T-helper 17 cell (primary cell): ENCODE measurements at regions not wholly inside any gene's neighbourhood (a gene's known extent, or its start where the extent isn't known, plus 50 kb on each side); places are given as distances from the start of the nearest gene placed in this dataset.

Experiments used
- ATAC-seq: fragments of 150-1000 bp; cut with Tn5 transposase; 2 replicates; pipeline ENCODE4 v1.10.0; 2021; ENCODE audit warnings: mild to moderate bottlenecking, moderate library complexity
- DNase-seq, 3 donors: peaks; one replicate each; pipeline versions ENCODE4 v3.0.0 to v3.0.0-alpha.2; 2020 to 2021
- H3K9me3 ChIP-seq: one replicate; pipeline ENCODE4 v1.7.0; 2013; ENCODE audit warnings: low read length, mild to moderate bottlenecking; ENCODE audit not compliant: control insufficient read depth, poor library complexity, severe bottlenecking
- H3K27ac Mint-ChIP-seq: one replicate; pipeline ENCODE4 v1.8.0; 2022; ENCODE audit warnings: mild to moderate bottlenecking, moderate library complexity, mixed read lengths
- H3K27me3 Mint-ChIP-seq: one replicate; pipeline ENCODE4 v1.8.0; 2022; ENCODE audit warnings: mixed read lengths
- H3K36me3 Mint-ChIP-seq: one replicate; pipeline ENCODE4 v1.8.0; 2022; ENCODE audit warnings: low read depth, mixed read lengths
- H3K4me1 Mint-ChIP-seq: one replicate; pipeline ENCODE4 v1.8.0; 2022; ENCODE audit warnings: mild to moderate bottlenecking, mixed read lengths
- H3K4me3 Mint-ChIP-seq: one replicate; pipeline ENCODE4 v1.8.0; 2022; ENCODE audit warnings: mild to moderate bottlenecking, moderate library complexity, mixed read lengths

- ATAC-seq (no peak), DNase-seq (no peak)
- H3K9me3 ChIP-seq, result no peaks in the 10 kb centered on the region
- H3K27me3 Mint-ChIP-seq, result no peaks in the 10 kb centered on the region
- H3K27ac Mint-ChIP-seq, result no peak overlapping the region
- no peaks in the 10 kb centered on the region for H3K36me3 Mint-ChIP-seq
- H3K4me3 Mint-ChIP-seq, result no peak overlapping the region
- H3K4me1 Mint-ChIP-seq, result no peaks in the 10 kb centered on the region
Measured at GRCh38 chr4:137032222-137032621, 500.1 kb downstream of the PCDH18 start.

GRCh38 chr4:137029026-137029425 is 503.3 kb downstream of the PCDH18 start:
- Mint-ChIP-seq H3K4me3 (no peak overlapping the region), H3K27ac (no peak overlapping the region), H3K36me3 (no peaks in the 10 kb centered on the region), H3K4me1 (no peaks in the 10 kb centered on the region), H3K27me3 (no peaks in the 10 kb centered on the region)
- ATAC-seq, result no peak
- no peak for DNase-seq
- H3K9me3 ChIP-seq, result no peaks in the 10 kb centered on the region

GRCh38 chr4:137025484-137026059 is 506.7 kb downstream of the PCDH18 start:
- ATAC-seq (no peak), DNase-seq (no peak)
- Mint-ChIP-seq H3K36me3 (no peaks in the 10 kb centered on the region), H3K27ac (no peak overlapping the region), H3K4me3 (no peak overlapping the region), H3K4me1 (no peaks in the 10 kb centered on the region), H3K27me3 (no peaks in the 10 kb centered on the region)
- no peaks in the 10 kb centered on the region for H3K9me3 ChIP-seq

- no peaks in the 10 kb centered on the region for H3K9me3 ChIP-seq
- H3K27ac Mint-ChIP-seq, result no peak overlapping the region
- H3K4me3 Mint-ChIP-seq, result no peak overlapping the region
- H3K4me1 Mint-ChIP-seq, result no peaks in the 10 kb centered on the region
- H3K36me3 Mint-ChIP-seq, result no peaks in the 10 kb centered on the region
- no peaks in the 10 kb centered on the region for H3K27me3 Mint-ChIP-seq
- DNase-seq, result no peak
- ATAC-seq, result no peak
Measured at GRCh38 chr4:137015426-137016409, 516.6 kb downstream of the PCDH18 start.

DNA sequence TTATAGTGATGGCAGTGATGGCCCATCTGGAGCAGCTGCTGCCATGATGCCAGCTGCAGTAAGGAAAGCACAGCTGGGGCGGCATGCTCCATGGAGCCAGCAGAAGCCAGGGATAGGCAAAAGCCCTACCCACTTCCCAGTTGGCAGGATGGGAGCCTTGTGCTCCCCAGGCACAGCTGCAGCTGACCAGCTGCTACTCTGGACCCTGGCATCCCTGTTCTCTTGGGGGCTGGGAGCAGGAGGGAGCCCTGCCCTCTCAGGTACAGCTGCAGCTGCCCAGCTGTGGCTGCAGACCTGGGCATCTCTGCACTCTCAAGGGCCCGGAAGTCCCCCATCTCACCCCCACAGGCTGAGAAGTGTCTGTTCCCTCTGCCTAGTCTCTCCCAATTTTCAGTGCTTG is 531.9 kb downstream of the PCDH18 start:
- Mint-ChIP-seq H3K27ac (no peak overlapping the region), H3K4me3 (no peak overlapping the region), H3K27me3 (no peaks in the 10 kb centered on the region), H3K36me3 (no peaks in the 10 kb centered on the region), H3K4me1 (no peaks in the 10 kb centered on the region)
- H3K9me3 ChIP-seq, result no peaks in the 10 kb centered on the region
- DNase-seq, result no peak
- ATAC-seq, result no peak

GRCh38 chr4:136992032-136992431 is 540.3 kb downstream of the PCDH18 start:
- H3K27me3 Mint-ChIP-seq, result no peaks in the 10 kb centered on the region
- no peaks in the 10 kb centered on the region for H3K9me3 ChIP-seq
- no peak for ATAC-seq
- no peak overlapping the region for H3K27ac Mint-ChIP-seq
- H3K4me3 Mint-ChIP-seq, result no peak overlapping the region
- H3K36me3 Mint-ChIP-seq, result no peaks in the 10 kb centered on the region
- no peaks in the 10 kb centered on the region for H3K4me1 Mint-ChIP-seq
- no peak for DNase-seq

GRCh38 chr4:136985683-136986082 is 546.6 kb downstream of the PCDH18 start:
- no peak overlapping the region for H3K27ac Mint-ChIP-seq
- ATAC-seq, result no peak
- H3K36me3 Mint-ChIP-seq, result no peaks in the 10 kb centered on the region
- H3K9me3 ChIP-seq, result no peaks in the 10 kb centered on the region
- no peaks in the 10 kb centered on the region for H3K27me3 Mint-ChIP-seq
- no peak for DNase-seq
- no peaks in the 10 kb centered on the region for H3K4me1 Mint-ChIP-seq
- no peak overlapping the region for H3K4me3 Mint-ChIP-seq

- H3K4me3 Mint-ChIP-seq, result no peak overlapping the region
- H3K27ac Mint-ChIP-seq, result no peak overlapping the region
- no peaks in the 10 kb centered on the region for H3K36me3 Mint-ChIP-seq
- ATAC-seq, result no peak
- DNase-seq, result no peak
- H3K9me3 ChIP-seq, result no peaks in the 10 kb centered on the region
- no peaks in the 10 kb centered on the region for H3K4me1 Mint-ChIP-seq
- H3K27me3 Mint-ChIP-seq, result no peaks in the 10 kb centered on the region
Measured at GRCh38 chr4:136967069-136967468, 565.2 kb downstream of the PCDH18 start.

- DNase-seq, result no peak
- Mint-ChIP-seq H3K4me1 (no peaks in the 10 kb centered on the region), H3K36me3 (no peaks in the 10 kb centered on the region), H3K27me3 (no peaks in the 10 kb centered on the region), H3K4me3 (no peak overlapping the region), H3K27ac (no peak overlapping the region)
- ATAC-seq, result no peak
- H3K9me3 ChIP-seq, result no peaks in the 10 kb centered on the region
Measured at GRCh38 chr4:136965478-136965877, 566.8 kb downstream of the PCDH18 start.

DNA sequence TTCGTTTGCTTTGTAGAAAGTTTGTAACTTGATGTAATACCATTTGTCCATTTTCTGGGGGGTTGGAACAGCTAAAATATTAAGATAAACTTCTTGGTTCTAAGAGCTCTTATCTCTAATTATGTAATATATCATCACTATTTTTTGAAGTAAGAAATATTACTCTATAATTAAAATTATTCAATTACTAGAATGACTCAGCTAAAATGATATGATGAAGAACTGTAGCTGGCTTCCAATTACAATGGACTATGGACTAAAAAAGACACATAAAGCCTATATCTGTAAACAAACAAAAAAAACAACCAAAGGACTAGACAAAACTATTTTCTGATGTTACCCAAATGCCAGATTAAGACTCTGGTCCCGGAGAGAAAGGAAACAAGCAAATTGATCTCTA is 569.4 kb downstream of the PCDH18 start:
- Mint-ChIP-seq H3K4me1 (no peaks in the 10 kb centered on the region), H3K27me3 (no peaks in the 10 kb centered on the region), H3K36me3 (no peaks in the 10 kb centered on the region), H3K27ac (no peak overlapping the region), H3K4me3 (no peak overlapping the region)
- no peaks in the 10 kb centered on the region for H3K9me3 ChIP-seq
- no peak for ATAC-seq
- no peak for DNase-seq

DNA sequence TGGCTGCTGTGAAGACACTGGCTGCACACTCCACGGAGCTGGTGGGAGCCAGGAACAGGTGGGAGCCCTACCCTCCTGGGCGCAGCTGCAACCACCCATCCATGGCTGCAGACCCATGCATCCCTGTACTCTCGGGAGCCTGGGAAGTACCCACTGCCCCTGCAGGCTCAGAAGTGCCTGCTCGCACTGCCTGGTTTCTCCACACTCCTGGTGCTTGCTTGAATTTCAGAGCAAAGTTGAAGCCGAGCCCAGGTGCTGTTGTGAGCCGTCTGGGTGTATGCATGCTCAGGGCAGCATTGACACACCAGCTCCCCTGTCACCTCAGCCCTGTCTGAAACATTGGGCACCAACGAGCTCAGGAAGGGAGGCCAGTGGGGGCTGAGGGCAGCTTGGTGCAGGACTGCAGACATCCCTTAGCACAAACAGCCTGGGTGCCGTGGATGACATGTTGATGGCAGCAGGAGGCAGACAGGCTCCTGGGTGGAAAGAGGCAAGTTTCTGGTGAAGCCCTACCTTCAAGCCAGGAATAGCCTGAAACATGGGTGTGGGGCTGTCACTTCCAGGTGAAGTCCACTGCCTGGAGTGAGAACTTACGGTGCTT is 585.9 kb downstream of the PCDH18 start:
- H3K9me3 ChIP-seq, result no peaks in the 10 kb centered on the region
- Mint-ChIP-seq H3K27ac (no peak overlapping the region), H3K4me1 (no peaks in the 10 kb centered on the region), H3K4me3 (no peak overlapping the region), H3K36me3 (no peaks in the 10 kb centered on the region), H3K27me3 (no peaks in the 10 kb centered on the region)
- ATAC-seq, result no peak
- no peak for DNase-seq

DNA sequence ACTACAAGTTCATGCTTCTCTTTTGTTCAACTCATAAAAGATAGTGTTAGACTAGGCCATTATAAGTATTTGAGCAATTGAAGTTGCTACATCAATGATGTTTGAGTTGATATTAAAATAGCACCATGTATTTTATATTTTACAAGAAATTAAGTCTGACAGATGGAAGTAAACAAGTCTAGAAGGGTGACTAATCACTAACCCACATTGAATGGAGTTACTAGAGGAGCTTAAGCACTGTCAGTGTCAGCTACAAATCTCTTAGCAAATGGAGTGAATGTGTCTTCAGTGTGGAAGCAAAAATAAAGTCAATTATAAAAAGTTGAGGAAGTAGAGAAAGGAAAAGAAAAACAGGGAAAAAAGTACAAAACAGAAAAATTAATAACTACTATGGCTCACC is 592.5 kb downstream of the PCDH18 start:
- DNase-seq, result no peak
- Mint-ChIP-seq H3K36me3 (no peaks in the 10 kb centered on the region), H3K27me3 (no peaks in the 10 kb centered on the region), H3K4me3 (no peak overlapping the region), H3K4me1 (no peaks in the 10 kb centered on the region), H3K27ac (no peak overlapping the region)
- H3K9me3 ChIP-seq, result no peaks in the 10 kb centered on the region
- ATAC-seq, result no peak

DNA sequence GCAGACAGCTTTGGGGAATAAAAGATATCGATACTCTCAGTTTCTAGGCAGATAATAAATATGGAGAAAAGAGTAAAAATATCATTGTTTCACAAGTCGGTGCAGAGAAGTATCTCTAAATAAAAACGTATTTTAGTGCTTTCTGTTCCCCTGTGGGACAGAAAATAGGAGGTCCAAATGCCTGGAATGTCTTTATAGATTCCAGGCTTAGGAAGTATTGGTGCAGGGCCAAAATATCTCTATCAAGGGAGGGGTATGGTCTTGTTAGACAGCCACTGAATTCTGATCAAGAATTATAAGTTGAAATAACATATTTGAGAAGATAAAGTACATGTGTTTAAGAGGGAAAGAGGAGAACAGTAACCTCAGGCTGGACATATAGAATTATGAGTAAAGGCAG is 596.4 kb downstream of the PCDH18 start:
- H3K4me3 Mint-ChIP-seq, result no peak overlapping the region
- no peaks in the 10 kb centered on the region for H3K27me3 Mint-ChIP-seq
- H3K27ac Mint-ChIP-seq, result no peak overlapping the region
- no peaks in the 10 kb centered on the region for H3K36me3 Mint-ChIP-seq
- H3K4me1 Mint-ChIP-seq, result no peaks in the 10 kb centered on the region
- DNase-seq, result no peak
- ATAC-seq, result no peak
- no peaks in the 10 kb centered on the region for H3K9me3 ChIP-seq
